ENCODE measurements at regions not wholly inside any gene's neighbourhood (a gene's known extent, or its start where the extent isn't known, plus 50 kb on each side); places are given as distances from the start of the nearest gene placed in this dataset.
A peak's percentile ranks its signal among the peaks of the same experiment; 100 is the strongest.
"Not testable (repeated sequence)": the region's sequence is repeated elsewhere in the genome, so short reads cannot be mapped to it uniquely, and the experiment has no call there.

GRCh38 chr9:63821293-63821692 is 1463.7 kb downstream of the FOXD4L5 start:
- CTCF ChIA-PET; H3K4me3 Mint-ChIP-seq; H3K27ac Mint-ChIP-seq; DNase-seq; ATAC-seq; POLR2A ChIA-PET; intact Hi-C loops (cut with DNase I, micrococcal nuclease); H3K36me3 Mint-ChIP-seq (ENCODE audit: low read depth): not testable (repeated sequence)
- Mint-ChIP-seq H3K4me1 (peaks cover 16% of the 10 kb centered on the region), H3K27me3 (peaks cover 15% of the 10 kb centered on the region), H3K9me3 (ENCODE audit: low read depth) (peaks cover 18% of the 10 kb centered on the region)

DNA sequence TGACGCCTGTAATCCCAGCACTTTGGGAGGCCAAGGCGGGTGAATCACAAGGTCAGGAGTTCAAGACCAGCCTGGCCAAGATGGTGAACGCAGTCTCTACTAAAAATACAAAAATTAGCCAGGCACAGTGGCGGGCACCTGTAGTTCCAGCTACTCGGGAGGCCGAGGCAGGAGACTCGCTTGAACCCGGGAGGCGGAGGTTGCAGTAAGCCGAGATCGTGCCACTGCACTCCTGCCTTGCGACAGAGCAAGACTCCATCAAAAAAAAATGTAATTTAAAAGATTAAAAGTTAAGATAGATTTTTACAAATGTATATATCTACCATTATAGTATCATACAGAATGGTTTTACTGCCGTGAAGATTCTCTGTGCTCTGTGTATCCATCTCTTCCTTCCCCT is 1464.1 kb downstream of the FOXD4L5 start:
- CTCF ChIA-PET; POLR2A ChIA-PET; intact Hi-C loops (cut with DNase I, micrococcal nuclease); ATAC-seq; H3K36me3 Mint-ChIP-seq (ENCODE audit: low read depth); DNase-seq; H3K27ac Mint-ChIP-seq; H3K4me3 Mint-ChIP-seq: not testable (repeated sequence)
- peaks cover 23% of the 10 kb centered on the region for H3K9me3 Mint-ChIP-seq (ENCODE audit: low read depth)
- peaks cover 16% of the 10 kb centered on the region for H3K4me1 Mint-ChIP-seq
- peaks cover 15% of the 10 kb centered on the region for H3K27me3 Mint-ChIP-seq

DNA sequence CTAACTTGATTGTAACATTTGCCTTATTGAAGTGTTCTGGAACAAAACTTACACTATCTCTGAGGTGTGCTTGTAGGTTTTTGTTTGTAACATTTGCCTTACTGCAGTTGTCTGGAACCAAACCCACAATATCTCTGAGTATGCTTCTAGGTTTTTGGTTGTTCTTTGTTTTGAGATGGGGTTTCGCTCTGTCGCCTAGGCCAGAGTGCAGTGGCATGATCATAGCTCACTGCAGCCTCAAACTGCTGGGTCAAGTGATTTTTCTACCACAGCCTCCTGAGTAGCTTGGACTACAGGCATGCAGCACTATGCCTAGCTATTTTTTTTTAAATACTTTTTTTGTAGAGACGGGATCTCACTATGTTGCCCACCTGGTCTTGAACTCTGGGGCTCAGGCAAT is 1464.6 kb downstream of the FOXD4L5 start:
- intact Hi-C loops (cut with DNase I, micrococcal nuclease); POLR2A ChIA-PET; H3K27ac Mint-ChIP-seq; CTCF ChIA-PET; ATAC-seq; H3K36me3 Mint-ChIP-seq (ENCODE audit: low read depth); DNase-seq; H3K4me3 Mint-ChIP-seq: not testable (repeated sequence)
- Mint-ChIP-seq H3K27me3 (peaks cover 15% of the 10 kb centered on the region), H3K9me3 (ENCODE audit: low read depth) (peaks cover 24% of the 10 kb centered on the region), H3K4me1 (peaks cover 16% of the 10 kb centered on the region)

DNA sequence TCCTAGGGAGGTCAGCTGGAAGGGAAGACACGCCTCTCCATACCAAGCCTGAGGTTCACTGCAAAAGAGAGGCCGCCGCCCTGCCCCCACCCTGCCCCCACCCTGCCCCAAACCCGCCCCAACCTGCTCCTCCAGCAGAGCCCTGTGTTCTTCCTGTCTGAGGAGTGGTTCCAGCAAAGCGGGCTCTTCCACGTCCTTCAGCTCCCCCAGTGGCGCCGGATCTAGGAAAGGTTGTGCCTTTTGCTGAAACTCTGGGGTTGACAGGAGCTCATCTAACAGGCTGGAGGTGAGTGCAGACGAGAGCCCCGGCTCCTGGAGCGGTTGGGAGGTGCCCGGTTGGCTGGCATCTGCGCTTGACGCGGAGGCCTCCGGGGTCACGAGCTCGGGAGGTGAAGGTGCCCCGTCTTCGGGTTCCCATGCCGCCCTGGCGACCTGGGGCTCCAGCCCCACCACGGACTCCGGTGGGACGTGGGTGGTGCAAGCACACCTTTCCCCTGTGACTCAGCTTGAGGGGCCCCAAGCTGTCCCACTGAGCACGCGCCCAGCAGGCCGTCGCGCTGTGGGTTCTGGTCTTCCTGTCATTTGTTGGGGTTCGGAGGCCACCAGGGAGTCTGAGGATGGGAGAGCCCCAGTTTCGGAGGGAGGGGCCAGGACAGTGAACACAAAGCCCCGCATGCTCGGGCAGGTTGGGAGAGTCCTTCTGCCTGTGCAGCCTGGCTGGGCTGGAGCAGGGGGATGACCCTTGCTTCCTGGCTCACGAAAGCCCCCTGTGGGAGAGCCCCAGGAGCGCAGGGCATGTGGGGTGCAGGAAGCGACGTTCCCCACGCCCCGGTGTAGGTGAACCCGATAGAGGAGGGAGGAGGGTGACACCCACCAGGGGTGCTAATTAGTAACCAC is 1467.1 kb downstream of the FOXD4L5 start:
- H3K36me3 Mint-ChIP-seq (ENCODE audit: low read depth): peaks cover 7% of the 10 kb centered on the region
- peaks cover 16% of the 10 kb centered on the region for H3K4me1 Mint-ChIP-seq
- ChIA-PET CTCF (no interaction called here), POLR2A (interaction anchor here (0.9 kb wide), 1 partner anchor 1018 kb away, joined by 3 read pairs; no protein-coding TSS in a partner anchor)
- ATAC-seq: peak; percentile 56
- peaks cover 15% of the 10 kb centered on the region for H3K27me3 Mint-ChIP-seq
- intact Hi-C loops (cut with DNase I, micrococcal nuclease): no loop called here
- DNase-seq: peak; percentile 76
- H3K27ac Mint-ChIP-seq: no peak overlapping the region
- H3K4me3 Mint-ChIP-seq: peak overlapping the region; percentile 56
- peaks cover 26% of the 10 kb centered on the region for H3K9me3 Mint-ChIP-seq (ENCODE audit: low read depth)

DNA sequence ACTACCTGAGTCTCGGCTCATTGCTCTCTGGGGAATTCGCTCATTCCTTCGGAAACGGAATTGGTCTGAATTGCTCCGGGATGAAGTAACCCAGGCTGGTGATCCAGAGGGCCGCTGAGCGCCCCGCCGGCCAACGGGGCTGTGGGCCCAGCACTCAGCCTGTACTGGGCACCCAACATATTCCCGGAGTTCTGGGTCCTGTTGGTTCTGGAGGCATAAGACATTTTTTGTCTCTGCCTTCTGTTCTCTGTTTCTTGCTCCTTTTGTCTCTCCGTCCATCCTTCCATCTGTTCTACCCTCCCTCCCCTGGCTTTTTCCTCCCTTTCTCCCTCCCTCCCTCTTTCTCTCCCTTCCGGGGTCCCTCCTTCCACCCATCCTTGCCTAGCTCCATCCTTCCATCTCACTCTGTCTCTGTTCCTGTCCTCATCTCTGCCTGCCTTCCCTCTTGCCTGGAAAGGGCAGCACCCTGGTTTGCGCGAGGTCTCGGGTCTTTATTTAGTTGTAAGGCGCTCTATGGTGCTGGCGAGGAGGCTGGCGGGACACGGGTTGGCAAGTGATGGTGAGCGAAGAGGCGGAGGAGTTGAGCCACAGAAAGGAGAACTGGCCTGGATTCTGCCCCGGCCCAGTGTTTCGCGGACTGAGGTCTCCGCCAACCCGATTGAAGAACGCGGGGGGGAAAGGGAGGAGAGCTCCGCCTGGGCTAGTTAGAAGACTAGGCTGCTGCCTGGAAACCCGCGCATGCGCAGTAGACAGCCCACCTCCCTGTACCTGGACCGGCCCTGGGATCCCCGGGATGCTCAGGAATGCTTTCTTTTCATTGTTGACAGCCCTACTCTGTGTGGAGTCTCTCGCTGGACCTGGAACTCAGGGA is 1468.0 kb downstream of the FOXD4L5 start:
- no peak overlapping the region for H3K27ac Mint-ChIP-seq
- ATAC-seq (peak; percentile 72), DNase-seq (peak; percentile 82)
- H3K4me1 Mint-ChIP-seq: peaks cover 16% of the 10 kb centered on the region
- peaks cover 7% of the 10 kb centered on the region for H3K36me3 Mint-ChIP-seq (ENCODE audit: low read depth)
- peak overlapping the region; percentile 56 for H3K4me3 Mint-ChIP-seq
- POLR2A ChIA-PET: interaction anchor here (0.8 to 0.9 kb wide), 2 partner anchors 1014 to 1018 kb away, joined by 3 to 4 read pairs; no protein-coding TSS in a partner anchor
- H3K27me3 Mint-ChIP-seq: peaks cover 15% of the 10 kb centered on the region
- peaks cover 24% of the 10 kb centered on the region for H3K9me3 Mint-ChIP-seq (ENCODE audit: low read depth)
- intact Hi-C loops (cut with DNase I, micrococcal nuclease): no loop called here
- CTCF ChIA-PET: no interaction called here

- CTCF ChIA-PET; intact Hi-C loops (cut with DNase I, micrococcal nuclease); H3K27ac Mint-ChIP-seq; H3K36me3 Mint-ChIP-seq (ENCODE audit: low read depth); H3K4me3 Mint-ChIP-seq; DNase-seq; POLR2A ChIA-PET; ATAC-seq: not testable (repeated sequence)
- peaks cover 21% of the 10 kb centered on the region for H3K9me3 Mint-ChIP-seq (ENCODE audit: low read depth)
- H3K4me1 Mint-ChIP-seq: peaks cover 16% of the 10 kb centered on the region
- H3K27me3 Mint-ChIP-seq: peaks cover 15% of the 10 kb centered on the region
These were observed 1469.9 kb downstream of the FOXD4L5 start for GRCh38 chr9:63814970-63815669.

- CTCF ChIA-PET, H3K4me3 Mint-ChIP-seq: not testable (repeated sequence)
- H3K9me3 Mint-ChIP-seq (ENCODE audit: low read depth): peaks cover 30% of the 10 kb centered on the region
These were observed 1471.5 kb downstream of the FOXD4L5 start for GRCh38 chr9:63813391-63814021.

DNA sequence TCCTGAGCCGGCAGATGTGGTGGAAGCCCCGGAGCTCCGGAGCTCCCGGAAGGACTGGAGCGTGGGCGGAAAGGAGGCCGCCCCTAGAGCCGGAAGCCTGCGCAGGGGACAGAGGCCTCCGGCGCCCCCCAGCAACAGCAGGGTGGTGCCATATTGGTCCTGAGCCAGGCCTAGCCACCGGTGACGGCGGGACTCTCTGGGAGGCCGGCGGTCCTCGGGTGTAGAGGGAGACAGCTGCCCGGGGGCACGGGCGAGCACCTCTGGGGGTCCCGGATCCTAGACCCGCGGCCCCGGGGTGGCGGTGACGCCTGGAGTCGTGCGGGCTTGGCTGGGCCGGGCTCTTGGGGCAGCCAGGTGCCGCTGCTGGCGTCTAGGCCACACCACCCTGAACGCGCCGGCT is 1472.2 kb downstream of the FOXD4L5 start:
- H3K27me3 Mint-ChIP-seq: peaks cover 11% of the 10 kb centered on the region
- intact Hi-C loops (cut with DNase I, micrococcal nuclease); DNase-seq; POLR2A ChIA-PET; H3K4me3 Mint-ChIP-seq; CTCF ChIA-PET; H3K27ac Mint-ChIP-seq; H3K36me3 Mint-ChIP-seq (ENCODE audit: low read depth): not testable (repeated sequence)
- peaks cover 12% of the 10 kb centered on the region for H3K4me1 Mint-ChIP-seq
- peak; percentile 64 for ATAC-seq
- H3K9me3 Mint-ChIP-seq (ENCODE audit: low read depth): peaks cover 26% of the 10 kb centered on the region

More at GRCh38 chr9:63813391-63814021, 1471.5 kb downstream of the FOXD4L5 start:
- H3K27ac Mint-ChIP-seq; intact Hi-C loops (cut with DNase I, micrococcal nuclease); DNase-seq; H3K36me3 Mint-ChIP-seq (ENCODE audit: low read depth); POLR2A ChIA-PET; ATAC-seq: not testable (repeated sequence)
- Mint-ChIP-seq H3K4me1 (peaks cover 16% of the 10 kb centered on the region), H3K27me3 (peaks cover 15% of the 10 kb centered on the region)

- CTCF ChIA-PET: not testable (repeated sequence)
These were observed 1480.8 kb downstream of the FOXD4L5 start for GRCh38 chr9:63804205-63804604.

GRCh38 chr9:63794081-63794685 is 1490.8 kb downstream of the FOXD4L5 start:
- H3K27ac Mint-ChIP-seq; H3K4me1 Mint-ChIP-seq; DNase-seq; H3K4me3 Mint-ChIP-seq; ATAC-seq; H3K27me3 Mint-ChIP-seq; POLR2A ChIA-PET; intact Hi-C loops (cut with DNase I, micrococcal nuclease); CTCF ChIA-PET; H3K36me3 Mint-ChIP-seq (ENCODE audit: low read depth): not testable (repeated sequence)
- peaks cover 13% of the 10 kb centered on the region for H3K9me3 Mint-ChIP-seq (ENCODE audit: low read depth)

More at GRCh38 chr9:63804205-63804604, 1480.8 kb downstream of the FOXD4L5 start:
- peaks cover 15% of the 10 kb centered on the region for H3K9me3 Mint-ChIP-seq (ENCODE audit: low read depth)
- ATAC-seq; H3K27ac Mint-ChIP-seq; H3K4me3 Mint-ChIP-seq; H3K4me1 Mint-ChIP-seq; H3K27me3 Mint-ChIP-seq; H3K36me3 Mint-ChIP-seq (ENCODE audit: low read depth); POLR2A ChIA-PET; intact Hi-C loops (cut with DNase I, micrococcal nuclease); DNase-seq: not testable (repeated sequence)

All from activated CD4-positive, alpha-beta T cell treated with anti-CD3 and anti-CD28 coated beads for 36 hours (primary cell).